ENCODE measurements at regions not wholly inside any gene's neighbourhood (a gene's known extent, or its start where the extent isn't known, plus 50 kb on each side); places are given as distances from the start of the nearest gene placed in this dataset.

GRCh38 chr9:16974436-16974835 is 104.0 kb upstream of the BNC2 start:
- TF ChIP-seq CTCF (conservative IDR thresholded peaks at IDR 0.05) (no peak), ZFX (IDR thresholded peaks at IDR 0.05) (no peak)
